HL-60 (cell line): ENCODE measurements at regions not wholly inside any gene's neighbourhood (a gene's known extent, or its start where the extent isn't known, plus 50 kb on each side); places are given as distances from the start of the nearest gene placed in this dataset.

Source experiments
- CTCF ChIP-seq: IDR thresholded peaks from one replicate; pipeline ENCODE4 v1.5.1; 2011; ENCODE audit warnings: low read length, control low read depth, inconsistent platforms; ENCODE audit not compliant: insufficient read depth
- GABPA ChIP-seq: IDR thresholded peaks from 2 replicates; pipeline ENCODE4 v1.6.1; 2012; ENCODE audit warnings: low read depth
- POLR2AphosphoS5 ChIP-seq: IDR thresholded peaks from 2 replicates; pipeline ENCODE4 v1.6.1; 2012; ENCODE audit warnings: low read depth
- REST ChIP-seq: IDR thresholded peaks from 2 replicates; pipeline ENCODE4 v1.6.1; 2012; ENCODE audit warnings: low read depth; ENCODE audit not compliant: insufficient replicate concordance
- SPI1 ChIP-seq: IDR thresholded peaks from 2 replicates; pipeline ENCODE4 v1.6.1; 2012; ENCODE audit warnings: low read depth, mild to moderate bottlenecking, borderline replicate concordance

- TF ChIP-seq CTCF: no peak
- no peak for TF ChIP-seq GABPA
- no peak for TF ChIP-seq POLR2AphosphoS5
- no peak for TF ChIP-seq SPI1
- no peak for TF ChIP-seq REST
Measured at GRCh38 chr12:116366824-116367223, 89.3 kb upstream of the MED13L start.
